Psoas muscle (tissue), 7 donors: ENCODE measurements at regions not wholly inside any gene's neighbourhood (a gene's known extent, or its start where the extent isn't known, plus 50 kb on each side); places are given as distances from the start of the nearest gene placed in this dataset.

Source experiments
- ATAC-seq, 4 donors: fragments of 200-7000 bp; cut with Tn5 transposase; one replicate each; pipeline ENCODE4 v1.9.1; 2020; ENCODE audit warnings: moderate library complexity in 3 of 4, mild to moderate bottlenecking in 2 of 4
- DNase-seq, 2 donors: peaks; one replicate each; pipeline ENCODE4 v3.0.0-alpha.2; 2020
- H3K27ac ChIP-seq: fragments of 200-600 bp; one replicate; pipeline ENCODE4 v1.8.0; 2022
- H3K27me3 ChIP-seq, 3 donors: fragments of 200-600 bp in 1 of 3; one replicate each; pipeline versions ENCODE4 v1.6.1 to v1.8.0; 2013 to 2022; ENCODE audit warnings: low read length in 2 of 3, mild to moderate bottlenecking in 2 of 3, moderate library complexity in 1 of 3; ENCODE audit not compliant: insufficient read depth in 3 of 3
- H3K36me3 ChIP-seq, 2 donors: fragments of 200-600 bp in 1 of 2; one replicate each; pipeline versions ENCODE4 v1.6.1 to v1.8.0; 2013 to 2022; ENCODE audit warnings: low read depth in 1 of 2, mild to moderate bottlenecking in 1 of 2, moderate library complexity in 1 of 2; ENCODE audit not compliant: insufficient read depth in 1 of 2
- H3K4me1 ChIP-seq: fragments of 200-600 bp; one replicate; pipeline ENCODE4 v1.8.0; 2022
- H3K4me3 ChIP-seq: fragments of 200-600 bp; one replicate; pipeline ENCODE4 v1.8.0; 2022; ENCODE audit warnings: mild to moderate bottlenecking
- H3K9me3 ChIP-seq: fragments of 200-600 bp; one replicate; pipeline ENCODE4 v1.8.0; 2022
- CTCF ChIP-seq: fragments of 200-600 bp; IDR thresholded peaks from one replicate; pipeline ENCODE4 v1.8.0; 2022; ENCODE audit warnings: antibody characterized with exemption
- WGBS, 3 donors: extraction: QIAGEN DNeasy Blood & Tissue Kit; methylation state at CpG; one replicate each; pipeline versions ENCODE4 v1.1.6 to v1.1.7; 2013; 5-methylcytosine and 5-hydroxymethylcytosine counted together
- intact Hi-C, 2 donors: fragments of 100-400 bp; cut with DNase I; formaldehyde crosslinking; loops; one replicate each; pipeline versions ENCODE4 v1.11.0 to v1.14.2; 2022
- donor health status: healthy with polysubstance abuse.
- donor health status: DM: no; HTN: no; CAD: no; lungs with moderate emphysema.
- donor health status: Bipolar disorder and iron deficiency.
- donor health status: healthy.
- donor health status: DM: yes; HTN: yes; CAD: no.
- donor health status: DM: no; HTN: no; CAD: no.
- donor health status: DM: yes; HTN: yes; CAD: no.

GRCh38 chr19:56894626-56895025, 54.1 kb upstream of the PEG3 start:
- Histone ChIP-seq H3K4me3 (no peak overlapping the region), H3K36me3 (no peaks in the 10 kb centered on the region), H3K4me1 (no peaks in the 10 kb centered on the region), H3K27ac (no peak overlapping the region), H3K9me3 (no peaks in the 10 kb centered on the region), H3K27me3 (no peaks in the 10 kb centered on the region)
- DNase-seq (no peak), ATAC-seq (no peak)
- intact Hi-C loops, result no loop called here
- no peak for TF ChIP-seq CTCF
- WGBS, 3 donors, result 74 to 83% (median 78%) methylated on average over 9 of the region's 9 CpGs

- no peak for ATAC-seq
- H3K27me3 ChIP-seq, result no peaks in the 10 kb centered on the region
- 62 to 75% (median 67%) methylated on average over 3 of the region's 3 CpGs for WGBS, 3 donors
- H3K27ac ChIP-seq, result no peak overlapping the region
- H3K9me3 ChIP-seq, result no peaks in the 10 kb centered on the region
- H3K4me1 ChIP-seq, result no peaks in the 10 kb centered on the region
- TF ChIP-seq CTCF, result no peak
- H3K4me3 ChIP-seq, result no peak overlapping the region
- DNase-seq, result no peak
- H3K36me3 ChIP-seq, result no peaks in the 10 kb centered on the region
- intact Hi-C loops, result no loop called here
These were observed 55.6 kb upstream of the PEG3 start for GRCh38 chr19:56896095-56896494.

DNA sequence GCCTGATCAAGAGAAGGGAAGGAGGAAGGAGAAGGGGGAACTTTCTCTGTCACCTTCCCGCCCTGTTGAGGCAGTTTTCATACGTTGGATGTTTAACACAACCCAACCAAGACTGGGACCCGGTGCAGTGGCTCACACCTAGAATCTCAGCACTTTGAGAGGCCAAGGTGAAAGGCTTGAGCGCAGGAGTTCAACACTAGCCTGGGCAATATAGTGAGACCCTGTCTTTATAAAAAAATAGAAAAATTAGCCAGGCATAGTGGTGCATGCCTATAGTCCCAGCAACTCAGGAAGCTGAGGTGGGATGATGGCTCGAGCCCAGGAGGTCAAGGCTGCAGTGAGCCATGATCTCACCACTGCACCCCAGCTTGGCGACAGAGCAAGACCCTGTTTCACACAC, 59.4 kb upstream of the PEG3 start:
- Histone ChIP-seq H3K4me3 (no peak overlapping the region), H3K36me3 (no peaks in the 10 kb centered on the region), H3K4me1 (no peaks in the 10 kb centered on the region), H3K9me3 (no peaks in the 10 kb centered on the region), H3K27ac (no peak overlapping the region), H3K27me3 (no peaks in the 10 kb centered on the region)
- no peak for DNase-seq
- WGBS, 3 donors, result 85 to 91% (median 89%) methylated on average over 6 of the region's 6 CpGs
- TF ChIP-seq CTCF, result no peak
- ATAC-seq, result no peak
- intact Hi-C loops, result no loop called here

DNA sequence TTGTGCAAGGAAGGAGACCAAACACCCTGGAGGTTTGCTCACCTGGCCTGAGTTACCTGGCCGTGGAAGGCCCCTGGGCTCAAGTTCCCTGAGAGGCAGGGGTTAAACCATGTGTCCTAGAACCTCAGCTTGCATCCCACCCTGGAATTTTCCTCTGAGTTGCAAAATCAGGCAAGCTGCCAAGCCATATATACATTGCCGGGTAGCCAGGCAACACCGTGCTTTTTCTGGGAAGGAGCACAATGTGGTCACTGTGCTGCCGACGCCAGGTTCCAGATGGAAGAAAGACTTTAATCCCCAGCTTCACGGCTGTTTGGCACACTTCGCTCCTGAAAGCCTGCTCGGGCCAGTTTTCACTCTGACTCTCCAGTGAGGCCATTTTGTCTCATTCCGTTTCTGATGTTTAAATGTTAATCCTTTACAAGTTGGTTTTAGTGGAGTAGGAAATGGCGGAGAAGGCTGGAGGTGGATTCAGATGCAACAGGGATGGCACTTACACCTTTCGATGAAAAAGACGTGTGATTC, 60.1 kb upstream of the PEG3 start:
- no peak for TF ChIP-seq CTCF
- H3K4me3 ChIP-seq, result no peak overlapping the region
- intact Hi-C loops, result no loop called here
- H3K27me3 ChIP-seq, result no peaks in the 10 kb centered on the region
- DNase-seq (no peak), ATAC-seq (no peak)
- no peaks in the 10 kb centered on the region for H3K36me3 ChIP-seq
- no peaks in the 10 kb centered on the region for H3K4me1 ChIP-seq
- no peak overlapping the region for H3K27ac ChIP-seq
- no peaks in the 10 kb centered on the region for H3K9me3 ChIP-seq
- 19 to 26% (median 25%) methylated on average over 12 of the region's 12 CpGs for WGBS, 3 donors

GRCh38 chr19:56905631-56906150, 65.2 kb upstream of the PEG3 start:
- 24 to 36% (median 30%) methylated on average over 6 of the region's 6 CpGs for WGBS, 3 donors
- intact Hi-C loops, result no loop called here
- Histone ChIP-seq H3K27ac (no peak overlapping the region), H3K4me3 (no peak overlapping the region), H3K4me1 (no peaks in the 10 kb centered on the region), H3K9me3 (no peaks in the 10 kb centered on the region), H3K36me3 (no peaks in the 10 kb centered on the region), H3K27me3 (peaks cover 0 to under 1% (median 0%) of the 10 kb centered on the region in 3 donors)
- ATAC-seq, result no peak
- no peak for DNase-seq
- no peak for TF ChIP-seq CTCF
